NOMO-1 (cell line): ENCODE measurements at regions not wholly inside any gene's neighbourhood (a gene's known extent, or its start where the extent isn't known, plus 50 kb on each side); places are given as distances from the start of the nearest gene placed in this dataset.
"Not testable (repeated sequence)": the region's sequence is repeated elsewhere in the genome, so short reads cannot be mapped to it uniquely, and the experiment has no call there.

Source experiments
- DNase-seq, 2 experiments: peaks; one replicate each; lab custom pipeline; 2025; ENCODE audit not compliant: unreplicated experiment in 2 of 2; lab: John Stamatoyannopoulos, UW

GRCh38 chr6:21332660-21333059 is 260.9 kb upstream of the SOX4 start:
- DNase-seq: no peak

- DNase-seq: no peak
Measured at GRCh38 chr6:21333715-21334114, 259.8 kb upstream of the SOX4 start.

GRCh38 chr6:21334651-21335050 is 258.9 kb upstream of the SOX4 start:
- DNase-seq: no peak

GRCh38 chr6:21335591-21335990 is 258.0 kb upstream of the SOX4 start:
- no peak for DNase-seq

- DNase-seq: no peak
Measured at GRCh38 chr6:21337263-21337662, 256.3 kb upstream of the SOX4 start.

GRCh38 chr6:21340573-21340972 is 253.0 kb upstream of the SOX4 start:
- no peak for DNase-seq

GRCh38 chr6:21341910-21342309 is 251.6 kb upstream of the SOX4 start:
- DNase-seq: no peak

GRCh38 chr6:21342501-21342900 is 251.1 kb upstream of the SOX4 start:
- DNase-seq: no peak

- DNase-seq: not testable (repeated sequence)
Measured at GRCh38 chr6:21345704-21346103, 247.8 kb upstream of the SOX4 start.

- DNase-seq: no peak
Measured at GRCh38 chr6:21348146-21348503, 245.4 kb upstream of the SOX4 start.

GRCh38 chr6:21348504-21349195 is 244.9 kb upstream of the SOX4 start:
- DNase-seq: no peak

GRCh38 chr6:21349834-21350233 is 243.7 kb upstream of the SOX4 start:
- DNase-seq: no peak

- DNase-seq: no peak
Measured at GRCh38 chr6:21350926-21351325, 242.6 kb upstream of the SOX4 start.

- DNase-seq: no peak
Measured at GRCh38 chr6:21352131-21352530, 241.4 kb upstream of the SOX4 start.

GRCh38 chr6:21354805-21355238 is 238.7 kb upstream of the SOX4 start:
- DNase-seq: no peak

GRCh38 chr6:21355638-21356037 is 237.9 kb upstream of the SOX4 start:
- DNase-seq: no peak

GRCh38 chr6:21357262-21357661 is 236.3 kb upstream of the SOX4 start:
- no peak for DNase-seq

- DNase-seq: no peak
Measured at GRCh38 chr6:21359926-21360325, 233.6 kb upstream of the SOX4 start.

- DNase-seq: no peak
Measured at GRCh38 chr6:21360336-21360735, 233.2 kb upstream of the SOX4 start.

GRCh38 chr6:21367148-21367547 is 226.4 kb upstream of the SOX4 start:
- DNase-seq: no peak

- no peak for DNase-seq
Measured at GRCh38 chr6:21367649-21368154, 225.8 kb upstream of the SOX4 start.

- DNase-seq: no peak
Measured at GRCh38 chr6:21371061-21371460, 222.5 kb upstream of the SOX4 start.

- DNase-seq: no peak
Measured at GRCh38 chr6:21371676-21372171, 221.8 kb upstream of the SOX4 start.
